ENCODE measurements at regions not wholly inside any gene's neighbourhood (a gene's known extent, or its start where the extent isn't known, plus 50 kb on each side); places are given as distances from the start of the nearest gene placed in this dataset.

- H3K27ac ChIP-seq = no peak overlapping the region
- no peaks in the 10 kb centered on the region for H3K36me3 ChIP-seq
- 83 to 90% (median 86%) methylated on average over 4 of the region's 4 CpGs for WGBS, 5 donors
- no peak for DNase-seq
- no peak for TF ChIP-seq POLR2A (IDR thresholded peaks at IDR 0.05)
- no peak for TF ChIP-seq CTCF (IDR thresholded peaks at IDR 0.05 in 8 of 11, conservative IDR thresholded peaks at IDR 0.05 in 3 of 11)
- H3K27me3 ChIP-seq (replicated peaks in 1 of 7) = peaks cover 0 to 27% (median 0%) of the 10 kb centered on the region in 7 donors
- no peaks in the 10 kb centered on the region for H3K4me1 ChIP-seq
- H3K9me3 ChIP-seq = no peaks in the 10 kb centered on the region
- intact Hi-C loops (cut with DNase I; ENCODE audit: low total_unique reads) = no loop called here
- H3K4me3 ChIP-seq = no peak overlapping the region
Observed at GRCh38 chr13:94959626-94960025, 247.3 kb upstream of the SOX21 start.

- intact Hi-C loops (cut with DNase I; ENCODE audit: low total_unique reads) = no loop called here
- peaks cover 0 to 8% (median 0%) of the 10 kb centered on the region in 8 donors for H3K9me3 ChIP-seq
- 76 to 93% (median 84%) methylated on average over 5 of the region's 5 CpGs for WGBS, 5 donors
Observed at GRCh38 chr13:94956417-94957110, 244.2 kb upstream of the SOX21 start.

GRCh38 chr13:94952787-94953186 is 240.4 kb upstream of the SOX21 start:
- Histone ChIP-seq H3K9me3 (peaks cover 0 to 8% (median 0%) of the 10 kb centered on the region in 8 donors), H3K27me3 (replicated peaks in 1 of 7) (no peaks in the 10 kb centered on the region), H3K27ac (no peak overlapping the region), H3K4me1 (no peaks in the 10 kb centered on the region), H3K36me3 (no peaks in the 10 kb centered on the region), H3K4me3 (no peak overlapping the region)
- intact Hi-C loops (cut with DNase I; ENCODE audit: low total_unique reads) = no loop called here
- no peak for DNase-seq
- TF ChIP-seq CTCF (IDR thresholded peaks at IDR 0.05 in 8 of 11, conservative IDR thresholded peaks at IDR 0.05 in 3 of 11) = no peak
- no peak for TF ChIP-seq POLR2A (IDR thresholded peaks at IDR 0.05)
- TF ChIP-seq POLR2AphosphoS5 (IDR thresholded peaks at IDR 0.05) = no peak

More at GRCh38 chr13:94956417-94957110, 244.2 kb upstream of the SOX21 start:
- no peak for DNase-seq
- TF ChIP-seq POLR2A (IDR thresholded peaks at IDR 0.05) (no peak), POLR2AphosphoS5 (IDR thresholded peaks at IDR 0.05) (no peak), CTCF (IDR thresholded peaks at IDR 0.05 in 8 of 11, conservative IDR thresholded peaks at IDR 0.05 in 3 of 11) (no peak)
- Histone ChIP-seq H3K4me3 (no peak overlapping the region), H3K36me3 (no peaks in the 10 kb centered on the region), H3K27ac (no peak overlapping the region), H3K4me1 (no peaks in the 10 kb centered on the region), H3K27me3 (replicated peaks in 1 of 7) (peaks cover 0 to 5% (median 0%) of the 10 kb centered on the region in 7 donors)

- H3K27me3 ChIP-seq (replicated peaks in 1 of 7) = no peaks in the 10 kb centered on the region
- intact Hi-C loops (cut with DNase I; ENCODE audit: low total_unique reads) = no loop called here
- WGBS, 5 donors = 67 to 77% (median 75%) methylated on average over 8 of the region's 8 CpGs
- H3K27ac ChIP-seq = no peak overlapping the region
- H3K4me1 ChIP-seq = no peaks in the 10 kb centered on the region
- TF ChIP-seq POLR2A (IDR thresholded peaks at IDR 0.05) (no peak), CTCF (IDR thresholded peaks at IDR 0.05 in 8 of 11, conservative IDR thresholded peaks at IDR 0.05 in 3 of 11) (no peak), POLR2AphosphoS5 (IDR thresholded peaks at IDR 0.05) (no peak)
- H3K36me3 ChIP-seq = no peaks in the 10 kb centered on the region
- H3K4me3 ChIP-seq = no peak overlapping the region
- H3K9me3 ChIP-seq = peaks cover 0 to 8% (median 0%) of the 10 kb centered on the region in 8 donors
- no peak for DNase-seq
Observed at GRCh38 chr13:94950303-94950702, 238.0 kb upstream of the SOX21 start.

Data from spleen (tissue), 11 donors.